ENCODE measurements at regions not wholly inside any gene's neighbourhood (a gene's known extent, or its start where the extent isn't known, plus 50 kb on each side); places are given as distances from the start of the nearest gene placed in this dataset.

DNA sequence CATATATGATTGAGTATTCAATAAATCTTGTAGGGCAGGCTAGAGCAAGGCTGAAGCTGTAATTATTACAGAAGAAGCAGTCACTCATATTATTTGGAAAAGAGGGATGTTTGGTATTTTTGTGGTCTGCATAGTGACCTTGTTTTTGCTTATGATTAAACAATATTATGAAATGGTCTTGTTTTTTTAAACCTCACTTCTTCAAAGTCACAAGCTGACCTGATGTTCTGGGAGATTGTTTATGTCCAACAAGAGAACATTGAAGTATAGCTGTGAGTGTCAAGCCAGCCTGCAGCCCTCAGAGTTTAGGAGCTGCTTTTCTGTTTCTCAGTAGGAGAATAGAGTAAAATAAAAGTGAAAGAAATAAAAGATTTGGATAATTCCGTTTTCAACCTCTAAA lies 342.2 kb downstream of the LRRC70 start:
- Histone ChIP-seq H3K4me3 (ENCODE audit: low read depth, low read length) (no peak overlapping the region), H3K4me2 (ENCODE audit: low read length) (no peak overlapping the region), H3K27ac (no peak overlapping the region), H3K27me3 (ENCODE audit: control insufficient read depth, insufficient read depth, low read length) (no peaks in the 10 kb centered on the region), H3K79me2 (no peaks in the 10 kb centered on the region), H3K4me1 (no peaks in the 10 kb centered on the region), H2AFZ (no peak overlapping the region), H3K36me3 (ENCODE audit: control insufficient read depth, insufficient read depth, low read length) (no peaks in the 10 kb centered on the region), H3K9ac (no peak overlapping the region), H3K9me3 (ENCODE audit: control insufficient read depth, low read length) (no peaks in the 10 kb centered on the region)
- TF ChIP-seq, protein P1, sequence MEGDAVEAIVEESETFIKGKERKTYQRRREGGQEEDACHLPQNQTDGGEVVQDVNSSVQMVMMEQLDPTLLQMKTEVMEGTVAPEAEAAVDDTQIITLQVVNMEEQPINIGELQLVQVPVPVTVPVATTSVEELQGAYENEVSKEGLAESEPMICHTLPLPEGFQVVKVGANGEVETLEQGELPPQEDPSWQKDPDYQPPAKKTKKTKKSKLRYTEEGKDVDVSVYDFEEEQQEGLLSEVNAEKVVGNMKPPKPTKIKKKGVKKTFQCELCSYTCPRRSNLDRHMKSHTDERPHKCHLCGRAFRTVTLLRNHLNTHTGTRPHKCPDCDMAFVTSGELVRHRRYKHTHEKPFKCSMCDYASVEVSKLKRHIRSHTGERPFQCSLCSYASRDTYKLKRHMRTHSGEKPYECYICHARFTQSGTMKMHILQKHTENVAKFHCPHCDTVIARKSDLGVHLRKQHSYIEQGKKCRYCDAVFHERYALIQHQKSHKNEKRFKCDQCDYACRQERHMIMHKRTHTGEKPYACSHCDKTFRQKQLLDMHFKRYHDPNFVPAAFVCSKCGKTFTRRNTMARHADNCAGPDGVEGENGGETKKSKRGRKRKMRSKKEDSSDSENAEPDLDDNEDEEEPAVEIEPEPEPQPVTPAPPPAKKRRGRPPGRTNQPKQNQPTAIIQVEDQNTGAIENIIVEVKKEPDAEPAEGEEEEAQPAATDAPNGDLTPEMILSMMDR (IDR thresholded peaks at IDR 0.05) = no peak

DNA sequence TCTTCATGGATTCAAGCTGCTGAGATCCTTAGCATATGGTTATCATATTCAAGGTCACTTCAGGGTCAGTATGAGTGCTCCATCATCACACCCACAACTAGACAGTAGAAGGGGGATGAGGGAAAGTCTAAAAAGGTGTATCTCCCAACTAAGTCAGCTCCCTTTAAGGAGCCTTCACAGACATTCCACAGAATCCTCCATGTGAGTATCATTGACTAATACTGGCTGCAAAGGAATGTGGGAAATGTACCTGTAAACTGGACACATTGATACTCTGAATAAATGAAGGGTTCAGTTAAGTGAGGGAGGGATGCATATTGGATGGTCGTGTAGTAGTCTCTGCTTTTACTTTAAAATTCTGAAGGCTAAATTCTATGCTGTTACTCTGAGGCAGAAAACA lies 330.7 kb downstream of the LRRC70 start:
- no peak overlapping the region for H3K27ac ChIP-seq
- no peak overlapping the region for H2AFZ ChIP-seq
- no peak overlapping the region for H3K4me2 ChIP-seq (ENCODE audit: low read length)
- H3K79me2 ChIP-seq = no peaks in the 10 kb centered on the region
- no peaks in the 10 kb centered on the region for H3K27me3 ChIP-seq (ENCODE audit: control insufficient read depth, insufficient read depth, low read length)
- no peaks in the 10 kb centered on the region for H3K36me3 ChIP-seq (ENCODE audit: control insufficient read depth, insufficient read depth, low read length)
- TF ChIP-seq, protein P1 (IDR thresholded peaks at IDR 0.05) = no peak
- H3K4me1 ChIP-seq = no peaks in the 10 kb centered on the region
- H3K4me3 ChIP-seq (ENCODE audit: low read depth, low read length) = no peak overlapping the region
- no peak overlapping the region for H3K9ac ChIP-seq
- no peaks in the 10 kb centered on the region for H3K9me3 ChIP-seq (ENCODE audit: control insufficient read depth, low read length)

DNA sequence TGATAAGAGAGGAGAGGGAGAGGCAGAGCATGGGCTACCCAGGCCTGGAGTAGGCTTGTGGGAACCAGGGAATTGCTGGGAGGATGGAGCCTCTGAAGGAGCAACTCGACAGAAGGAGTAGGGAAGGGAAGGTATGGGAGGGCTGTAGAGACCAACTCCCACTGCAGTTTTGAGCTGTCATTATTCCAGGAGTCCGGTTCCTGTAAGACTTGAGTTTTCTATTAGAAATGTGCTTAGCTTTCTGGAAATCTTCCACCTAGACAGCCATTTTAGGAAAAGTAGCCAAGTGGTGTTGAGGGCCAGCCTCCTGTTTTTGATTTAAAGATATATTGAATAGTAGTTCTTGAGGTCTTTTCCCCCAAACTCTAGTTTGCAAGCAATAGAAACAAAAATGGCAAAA lies 323.5 kb downstream of the LRRC70 start:
- H3K4me3 ChIP-seq (ENCODE audit: low read depth, low read length) = no peak overlapping the region
- no peaks in the 10 kb centered on the region for H3K79me2 ChIP-seq
- H3K27ac ChIP-seq = no peak overlapping the region
- H3K4me2 ChIP-seq (ENCODE audit: low read length) = no peak overlapping the region
- H3K9me3 ChIP-seq (ENCODE audit: control insufficient read depth, low read length) = no peaks in the 10 kb centered on the region
- H3K27me3 ChIP-seq (ENCODE audit: control insufficient read depth, insufficient read depth, low read length) = no peaks in the 10 kb centered on the region
- TF ChIP-seq, protein P1 (IDR thresholded peaks at IDR 0.05) = no peak
- no peak overlapping the region for H2AFZ ChIP-seq
- no peaks in the 10 kb centered on the region for H3K4me1 ChIP-seq
- H3K36me3 ChIP-seq (ENCODE audit: control insufficient read depth, insufficient read depth, low read length) = no peaks in the 10 kb centered on the region
- H3K9ac ChIP-seq = no peak overlapping the region

DNA sequence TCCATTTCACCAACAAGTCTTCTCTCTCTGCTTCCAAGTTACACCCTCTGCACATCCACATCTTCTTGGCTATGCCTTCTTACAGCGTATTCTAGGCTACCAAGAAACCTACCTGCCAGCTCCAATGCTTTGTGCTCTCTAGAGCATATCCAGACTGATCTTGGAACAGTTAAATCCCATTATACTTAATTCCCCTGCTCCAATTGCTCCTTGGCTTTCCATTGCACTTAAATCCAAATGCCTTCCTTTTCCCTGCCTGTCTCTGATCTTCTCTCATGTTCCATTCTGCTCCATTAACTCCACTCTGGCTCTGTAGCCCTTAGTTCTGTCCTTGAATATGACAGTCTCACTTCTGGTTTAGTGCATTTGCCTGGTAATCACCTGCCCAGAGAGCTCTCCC lies 322.4 kb downstream of the LRRC70 start:
- no peak overlapping the region for H3K27ac ChIP-seq
- H3K36me3 ChIP-seq (ENCODE audit: control insufficient read depth, insufficient read depth, low read length) = no peaks in the 10 kb centered on the region
- no peak overlapping the region for H2AFZ ChIP-seq
- no peak overlapping the region for H3K9ac ChIP-seq
- TF ChIP-seq, protein P1 (IDR thresholded peaks at IDR 0.05) = no peak
- H3K9me3 ChIP-seq (ENCODE audit: control insufficient read depth, low read length) = no peaks in the 10 kb centered on the region
- H3K4me3 ChIP-seq (ENCODE audit: low read depth, low read length) = no peak overlapping the region
- H3K27me3 ChIP-seq (ENCODE audit: control insufficient read depth, insufficient read depth, low read length) = no peaks in the 10 kb centered on the region
- H3K4me2 ChIP-seq (ENCODE audit: low read length) = no peak overlapping the region
- H3K4me1 ChIP-seq = no peaks in the 10 kb centered on the region
- H3K79me2 ChIP-seq = no peaks in the 10 kb centered on the region

DNA sequence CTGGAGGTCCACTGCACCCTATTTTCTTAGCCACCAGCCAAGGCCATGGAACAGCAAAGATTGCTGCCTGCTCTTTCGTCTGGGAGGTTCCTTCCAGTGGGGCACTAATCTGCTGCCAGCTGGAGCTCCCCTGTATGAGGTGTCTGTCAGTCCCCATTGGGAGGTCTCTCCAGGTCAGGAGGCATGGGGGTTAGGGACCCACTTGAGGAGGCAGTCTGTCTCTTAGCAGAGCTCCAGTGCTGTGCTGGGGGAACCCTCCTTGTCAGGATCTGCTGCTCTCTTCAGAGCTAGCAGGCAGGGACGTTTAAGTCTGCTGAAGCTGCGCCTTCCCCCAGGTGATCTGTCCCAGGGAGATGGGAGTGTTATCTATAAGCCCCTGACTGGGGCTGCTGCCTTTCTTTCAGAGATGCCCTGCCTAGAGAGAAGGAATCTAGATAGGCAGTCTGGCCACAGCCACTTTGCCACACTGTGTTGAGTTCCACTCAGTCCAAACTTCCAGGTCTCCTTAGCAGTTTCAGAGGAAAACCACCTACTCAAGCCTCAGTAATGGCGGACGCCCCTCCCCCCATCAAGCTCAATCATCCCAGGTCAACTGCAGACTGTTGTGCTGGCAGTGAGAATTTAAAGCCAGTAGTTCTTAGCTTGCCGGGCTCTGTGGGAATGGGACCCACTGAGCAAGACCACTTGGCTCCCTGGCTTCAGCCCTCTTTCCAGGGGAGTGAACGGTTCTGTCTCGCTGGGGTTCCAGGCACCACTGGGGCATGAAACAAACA lies 317.7 kb downstream of the LRRC70 start:
- H3K4me3 ChIP-seq (ENCODE audit: low read depth, low read length) = no peak overlapping the region
- no peaks in the 10 kb centered on the region for H3K4me1 ChIP-seq
- H2AFZ ChIP-seq = no peak overlapping the region
- H3K9me3 ChIP-seq (ENCODE audit: control insufficient read depth, low read length) = no peaks in the 10 kb centered on the region
- TF ChIP-seq, protein P1 (IDR thresholded peaks at IDR 0.05) = no peak
- no peak overlapping the region for H3K4me2 ChIP-seq (ENCODE audit: low read length)
- no peaks in the 10 kb centered on the region for H3K79me2 ChIP-seq
- H3K27me3 ChIP-seq (ENCODE audit: control insufficient read depth, insufficient read depth, low read length) = no peaks in the 10 kb centered on the region
- H3K36me3 ChIP-seq (ENCODE audit: control insufficient read depth, insufficient read depth, low read length) = no peaks in the 10 kb centered on the region
- H3K27ac ChIP-seq = no peak overlapping the region
- H3K9ac ChIP-seq = no peak overlapping the region

Measured in parathyroid adenoma (tissue), 2 donors.